ENCODE measurements at regions not wholly inside any gene's neighbourhood (a gene's known extent, or its start where the extent isn't known, plus 50 kb on each side); places are given as distances from the start of the nearest gene placed in this dataset.

GRCh38 chr12:38490941-38491340 lies 174.4 kb downstream of the ALG10B start:
- Mint-ChIP-seq H3K36me3 (ENCODE audit: low read depth) (no peaks in the 10 kb centered on the region), H3K4me1 (ENCODE audit: low read depth) (no peaks in the 10 kb centered on the region), H3K27me3 (ENCODE audit: low read depth) (no peaks in the 10 kb centered on the region), H3K9me3 (ENCODE audit: low read depth) (no peaks in the 10 kb centered on the region), H3K27ac (ENCODE audit: unreplicated experiment) (no peak overlapping the region), H3K4me3 (ENCODE audit: unreplicated experiment) (no peak overlapping the region)
- no peak for TF ChIP-seq CTCF (IDR thresholded peaks at IDR 0.05)
- DNase-seq (ENCODE audit: low spot score), result no peak

GRCh38 chr12:38501481-38501880 lies 184.9 kb downstream of the ALG10B start:
- Mint-ChIP-seq H3K27ac (ENCODE audit: unreplicated experiment) (no peak overlapping the region), H3K9me3 (ENCODE audit: low read depth) (peaks cover 14% of the 10 kb centered on the region), H3K4me3 (ENCODE audit: unreplicated experiment) (no peak overlapping the region), H3K27me3 (ENCODE audit: low read depth) (peaks cover 2% of the 10 kb centered on the region), H3K4me1 (ENCODE audit: low read depth) (peaks cover 7% of the 10 kb centered on the region), H3K36me3 (ENCODE audit: low read depth) (no peaks in the 10 kb centered on the region)
- no peak for TF ChIP-seq CTCF (IDR thresholded peaks at IDR 0.05)
- DNase-seq (ENCODE audit: low spot score), result no peak

- peaks cover 14% of the 10 kb centered on the region for H3K9me3 Mint-ChIP-seq (ENCODE audit: low read depth)
- peaks cover 7% of the 10 kb centered on the region for H3K4me1 Mint-ChIP-seq (ENCODE audit: low read depth)
- H3K4me3 Mint-ChIP-seq (ENCODE audit: unreplicated experiment), result no peak overlapping the region
- TF ChIP-seq CTCF (IDR thresholded peaks at IDR 0.05), result no peak
- no peak overlapping the region for H3K27ac Mint-ChIP-seq (ENCODE audit: unreplicated experiment)
- peaks cover 2% of the 10 kb centered on the region for H3K27me3 Mint-ChIP-seq (ENCODE audit: low read depth)
- H3K36me3 Mint-ChIP-seq (ENCODE audit: low read depth), result no peaks in the 10 kb centered on the region
- DNase-seq (ENCODE audit: low spot score), result no peak
Measured at GRCh38 chr12:38501991-38502390, 185.4 kb downstream of the ALG10B start.

- Mint-ChIP-seq H3K9me3 (ENCODE audit: low read depth) (peaks cover 10% of the 10 kb centered on the region), H3K36me3 (ENCODE audit: low read depth) (no peaks in the 10 kb centered on the region), H3K4me1 (ENCODE audit: low read depth) (peaks cover 7% of the 10 kb centered on the region), H3K4me3 (ENCODE audit: unreplicated experiment) (no peak overlapping the region), H3K27ac (ENCODE audit: unreplicated experiment) (no peak overlapping the region), H3K27me3 (ENCODE audit: low read depth) (peaks cover 2% of the 10 kb centered on the region)
- no peak for TF ChIP-seq CTCF (IDR thresholded peaks at IDR 0.05)
- DNase-seq (ENCODE audit: low spot score), result no peak
Measured at GRCh38 chr12:38502415-38502814, 185.8 kb downstream of the ALG10B start.

GRCh38 chr12:38507839-38508238 lies 191.3 kb downstream of the ALG10B start:
- Mint-ChIP-seq H3K4me1 (ENCODE audit: low read depth) (no peaks in the 10 kb centered on the region), H3K4me3 (ENCODE audit: unreplicated experiment) (no peak overlapping the region), H3K27me3 (ENCODE audit: low read depth) (peaks cover 2% of the 10 kb centered on the region), H3K36me3 (ENCODE audit: low read depth) (no peaks in the 10 kb centered on the region), H3K27ac (ENCODE audit: unreplicated experiment) (no peak overlapping the region), H3K9me3 (ENCODE audit: low read depth) (peaks cover 5% of the 10 kb centered on the region)
- TF ChIP-seq CTCF (IDR thresholded peaks at IDR 0.05), result no peak
- DNase-seq (ENCODE audit: low spot score), result no peak

Measured in chondrocyte (in vitro differentiated cells).